Smooth muscle cell (in vitro differentiated cells): ENCODE measurements at regions not wholly inside any gene's neighbourhood (a gene's known extent, or its start where the extent isn't known, plus 50 kb on each side); places are given as distances from the start of the nearest gene placed in this dataset.

Experiments
- DNase-seq: peaks from one replicate; lab custom pipeline; 2025; ENCODE audit not compliant: unreplicated experiment; lab: John Stamatoyannopoulos, UW
- H2AFZ ChIP-seq: fragments of 200-600 bp; sonication (generic); 2 replicates; pipeline ENCODE4 v1.6.0; 2016; ENCODE audit warnings: antibody characterized with exemption, low read depth, mild to moderate bottlenecking
- H3F3A ChIP-seq: fragments of 200-600 bp; sonication (generic); 2 replicates; pipeline ENCODE4 v1.6.0; 2017; ENCODE audit warnings: antibody characterized with exemption, low read depth
- H3K27ac ChIP-seq: fragments of 200-600 bp; sonication (generic); 2 replicates; pipeline ENCODE4 v1.5.1; 2016; ENCODE audit warnings: low read depth, mild to moderate bottlenecking
- H3K27me3 ChIP-seq: fragments of 200-600 bp; sonication (generic); 2 replicates; pipeline ENCODE4 v1.6.1; 2016; ENCODE audit warnings: low read depth, mild to moderate bottlenecking
- H3K36me3 ChIP-seq: fragments of 200-600 bp; sonication (generic); 2 replicates; pipeline ENCODE4 v1.5.1; 2016; ENCODE audit warnings: low read depth
- H3K4me1 ChIP-seq: fragments of 200-600 bp; sonication (generic); 2 replicates; pipeline ENCODE4 v1.5.1; 2016; ENCODE audit warnings: low read depth
- H3K4me2 ChIP-seq: fragments of 200-600 bp; sonication (generic); 2 replicates; pipeline ENCODE4 v1.6.0; 2016; ENCODE audit warnings: mild to moderate bottlenecking
- H3K4me3 ChIP-seq: fragments of 200-600 bp; sonication (generic); 2 replicates; pipeline ENCODE4 v1.5.1; 2016; ENCODE audit warnings: mild to moderate bottlenecking
- H3K79me2 ChIP-seq: fragments of 200-600 bp; sonication (generic); 2 replicates; pipeline ENCODE4 v1.6.0; 2016; ENCODE audit warnings: low read depth, mild to moderate bottlenecking
- H3K9ac ChIP-seq: fragments of 200-600 bp; sonication (generic); 2 replicates; pipeline ENCODE4 v1.6.0; 2016; ENCODE audit warnings: low read depth
- H3K9me3 ChIP-seq: fragments of 200-600 bp; sonication (generic); replicated peaks from 2 replicates; pipeline ENCODE4 v1.5.1; 2016; ENCODE audit warnings: low read depth
- H4K20me1 ChIP-seq: fragments of 200-600 bp; sonication (generic); 2 replicates; pipeline ENCODE4 v1.6.0; 2016; ENCODE audit warnings: low read depth
- WGBS: methylation state at CpG from one replicate; pipeline ENCODE4 v1.1.7; 2016; ENCODE audit warnings: low lambda C conversion rate; 5-methylcytosine and 5-hydroxymethylcytosine counted together
- TF ChIP-seq, protein P1 (sequence below): fragments of 200-600 bp; sonication (generic); IDR thresholded peaks from 2 replicates; pipeline ENCODE4 v1.5.1; 2017; ENCODE audit warnings: borderline replicate concordance, mild to moderate bottlenecking, antibody characterized with exemption; ENCODE audit not compliant: insufficient read depth, poor library complexity, severe bottlenecking

DNA sequence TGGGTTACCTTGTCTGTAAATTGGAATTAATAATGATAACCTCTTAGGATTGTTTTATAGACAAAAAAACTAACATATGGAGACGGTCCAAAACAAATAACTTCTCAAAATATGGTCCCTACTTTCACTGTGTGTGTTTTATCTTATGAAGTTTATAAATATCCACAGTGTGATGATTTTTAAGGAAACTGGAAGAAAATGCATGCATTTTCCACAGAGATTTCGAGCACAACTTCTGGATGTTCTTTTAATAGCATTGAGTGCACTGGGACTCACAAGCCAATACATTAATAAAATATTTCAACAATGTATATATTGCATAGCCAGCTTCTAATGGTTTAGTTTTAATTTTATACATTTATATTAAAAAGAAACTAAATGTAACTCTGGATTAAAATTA is 87.9 kb upstream of the SPHKAP start:
- H3K27ac ChIP-seq: no peak overlapping the region
- H3K36me3 ChIP-seq: no peaks in the 10 kb centered on the region
- H3K4me2 ChIP-seq: no peak overlapping the region
- TF ChIP-seq, protein P1, sequence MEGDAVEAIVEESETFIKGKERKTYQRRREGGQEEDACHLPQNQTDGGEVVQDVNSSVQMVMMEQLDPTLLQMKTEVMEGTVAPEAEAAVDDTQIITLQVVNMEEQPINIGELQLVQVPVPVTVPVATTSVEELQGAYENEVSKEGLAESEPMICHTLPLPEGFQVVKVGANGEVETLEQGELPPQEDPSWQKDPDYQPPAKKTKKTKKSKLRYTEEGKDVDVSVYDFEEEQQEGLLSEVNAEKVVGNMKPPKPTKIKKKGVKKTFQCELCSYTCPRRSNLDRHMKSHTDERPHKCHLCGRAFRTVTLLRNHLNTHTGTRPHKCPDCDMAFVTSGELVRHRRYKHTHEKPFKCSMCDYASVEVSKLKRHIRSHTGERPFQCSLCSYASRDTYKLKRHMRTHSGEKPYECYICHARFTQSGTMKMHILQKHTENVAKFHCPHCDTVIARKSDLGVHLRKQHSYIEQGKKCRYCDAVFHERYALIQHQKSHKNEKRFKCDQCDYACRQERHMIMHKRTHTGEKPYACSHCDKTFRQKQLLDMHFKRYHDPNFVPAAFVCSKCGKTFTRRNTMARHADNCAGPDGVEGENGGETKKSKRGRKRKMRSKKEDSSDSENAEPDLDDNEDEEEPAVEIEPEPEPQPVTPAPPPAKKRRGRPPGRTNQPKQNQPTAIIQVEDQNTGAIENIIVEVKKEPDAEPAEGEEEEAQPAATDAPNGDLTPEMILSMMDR: no peak
- no peaks in the 10 kb centered on the region for H3F3A ChIP-seq
- H3K9ac ChIP-seq: no peak overlapping the region
- no peaks in the 10 kb centered on the region for H3K9me3 ChIP-seq
- no peak for DNase-seq
- no peaks in the 10 kb centered on the region for H3K27me3 ChIP-seq
- H4K20me1 ChIP-seq: no peaks in the 10 kb centered on the region
- H2AFZ ChIP-seq: no peak overlapping the region
- 84% methylated on average over 2 of the region's 2 CpGs for WGBS
- H3K79me2 ChIP-seq: no peaks in the 10 kb centered on the region
- H3K4me3 ChIP-seq: no peak overlapping the region
- H3K4me1 ChIP-seq: no peaks in the 10 kb centered on the region

DNA sequence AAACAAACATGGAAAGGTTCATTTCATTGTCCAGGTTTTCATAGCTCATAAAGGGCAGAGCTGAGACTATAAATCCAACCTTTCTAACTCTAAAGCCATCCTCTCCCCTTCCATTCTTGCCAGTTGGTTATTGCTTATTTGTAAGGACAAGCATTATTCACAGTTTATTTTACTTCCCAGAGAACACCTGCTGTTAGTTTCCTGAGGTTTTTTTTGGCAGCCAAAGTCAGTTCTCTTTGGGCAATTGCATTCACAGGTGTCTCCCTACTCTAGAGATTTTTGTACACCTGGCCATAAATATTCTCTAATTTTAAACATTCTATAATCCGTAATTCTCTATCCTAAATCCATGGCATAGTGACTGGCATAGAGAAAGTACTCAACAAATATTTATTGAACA is 87.3 kb upstream of the SPHKAP start:
- no peaks in the 10 kb centered on the region for H3K36me3 ChIP-seq
- TF ChIP-seq, protein P1: no peak
- no peak overlapping the region for H3K4me3 ChIP-seq

DNA sequence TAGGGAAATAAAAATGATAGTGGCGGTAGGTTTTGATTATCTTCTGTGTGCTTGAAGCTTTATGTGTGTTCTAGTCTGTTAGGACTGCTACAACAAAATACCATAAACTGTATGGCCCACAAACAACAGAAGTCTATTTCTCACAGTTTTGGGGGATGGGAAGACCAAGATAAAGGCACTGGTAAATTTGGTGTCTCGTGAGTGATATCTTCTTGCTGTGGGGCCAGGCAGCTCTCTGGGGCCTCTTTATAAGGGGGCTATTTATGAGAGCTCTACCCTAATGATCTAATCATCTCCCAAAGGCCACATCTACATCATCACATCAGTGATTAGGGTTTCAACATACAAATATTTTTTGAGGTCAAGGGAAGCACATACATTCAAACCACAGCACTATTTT is 86.8 kb upstream of the SPHKAP start:
- Histone ChIP-seq H3K4me1 (no peaks in the 10 kb centered on the region), H3K4me3 (no peak overlapping the region), H2AFZ (no peak overlapping the region), H4K20me1 (no peaks in the 10 kb centered on the region), H3K9me3 (no peaks in the 10 kb centered on the region), H3K9ac (no peak overlapping the region), H3K79me2 (no peaks in the 10 kb centered on the region), H3K27me3 (no peaks in the 10 kb centered on the region), H3K27ac (no peak overlapping the region), H3K4me2 (no peak overlapping the region), H3F3A (no peaks in the 10 kb centered on the region), H3K36me3 (no peaks in the 10 kb centered on the region)
- no peak for DNase-seq
- TF ChIP-seq, protein P1: no peak
- WGBS: 64% methylated on average over 2 of the region's 2 CpGs

More for the DNA sequence above, 87.3 kb upstream of the SPHKAP start:
- no peaks in the 10 kb centered on the region for H3K4me1 ChIP-seq
- H3K79me2 ChIP-seq: no peaks in the 10 kb centered on the region
- H3K9me3 ChIP-seq: no peaks in the 10 kb centered on the region
- H2AFZ ChIP-seq: no peak overlapping the region
- no peak overlapping the region for H3K27ac ChIP-seq
- H3K27me3 ChIP-seq: no peaks in the 10 kb centered on the region
- no peak for DNase-seq
- WGBS: 78% methylated on average over 1 of the region's 1 CpG
- H3K4me2 ChIP-seq: no peak overlapping the region
- no peaks in the 10 kb centered on the region for H4K20me1 ChIP-seq
- H3K9ac ChIP-seq: no peak overlapping the region
- no peaks in the 10 kb centered on the region for H3F3A ChIP-seq

DNA sequence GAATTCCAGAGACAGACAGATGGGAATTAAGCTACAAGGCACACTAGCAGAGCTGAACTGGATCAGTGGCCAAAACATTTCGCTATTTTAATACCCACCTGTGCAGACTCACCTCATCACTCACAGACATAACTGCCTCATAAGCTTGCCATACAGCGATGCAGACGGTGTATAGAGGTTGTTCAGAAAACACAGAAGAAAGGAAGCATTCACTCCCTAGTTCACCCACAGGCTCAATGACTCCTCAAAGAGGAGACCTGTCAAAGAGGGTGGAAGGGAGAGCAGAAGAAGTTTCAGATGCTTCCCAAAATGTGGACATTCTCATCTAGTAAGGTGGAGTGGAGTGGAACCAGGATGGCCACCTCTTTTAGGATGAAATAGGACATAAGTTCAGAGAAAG is 81.7 kb upstream of the SPHKAP start:
- Histone ChIP-seq H3K27ac (no peak overlapping the region), H3K9ac (no peak overlapping the region), H4K20me1 (no peaks in the 10 kb centered on the region), H3K36me3 (no peaks in the 10 kb centered on the region), H3K9me3 (no peaks in the 10 kb centered on the region), H3K27me3 (no peaks in the 10 kb centered on the region), H3K79me2 (no peaks in the 10 kb centered on the region), H3K4me3 (no peak overlapping the region), H2AFZ (no peak overlapping the region), H3K4me2 (no peak overlapping the region), H3F3A (no peaks in the 10 kb centered on the region), H3K4me1 (no peaks in the 10 kb centered on the region)
- DNase-seq: no peak
- WGBS: 98% methylated on average over 3 of the region's 3 CpGs
- TF ChIP-seq, protein P1: no peak
